D341Med (cell line): ENCODE measurements at regions not wholly inside any gene's neighbourhood (a gene's known extent, or its start where the extent isn't known, plus 50 kb on each side); places are given as distances from the start of the nearest gene placed in this dataset.
"Not testable (repeated sequence)": the region's sequence is repeated elsewhere in the genome, so short reads cannot be mapped to it uniquely, and the experiment has no call there.

ENCODE experiments used
- DNase-seq: peaks from one replicate; pipeline ENCODE4 v3.0.0; 2012; ENCODE audit warnings: low spot score

GRCh38 chr4:13678186-13678924 lies 50.8 kb upstream of the BOD1L1 start:
- DNase-seq, result no peak

- no peak for DNase-seq
Measured at GRCh38 chr4:13681570-13681969, 54.0 kb upstream of the BOD1L1 start.

- DNase-seq, result no peak
Measured at GRCh38 chr4:13694256-13694655, 66.7 kb upstream of the BOD1L1 start.

- DNase-seq, result no peak
Measured at GRCh38 chr4:13698296-13698695, 70.8 kb upstream of the BOD1L1 start.

- DNase-seq, result no peak
Measured at GRCh38 chr4:13700021-13700857, 72.7 kb upstream of the BOD1L1 start.

GRCh38 chr4:13700858-13701140 lies 73.3 kb upstream of the BOD1L1 start:
- DNase-seq, result not testable (repeated sequence)

- no peak for DNase-seq
Measured at GRCh38 chr4:13701937-13702446, 74.5 kb upstream of the BOD1L1 start.

- no peak for DNase-seq
Measured at GRCh38 chr4:13703096-13703495, 75.6 kb upstream of the BOD1L1 start.

GRCh38 chr4:13704035-13704434 lies 76.5 kb upstream of the BOD1L1 start:
- no peak for DNase-seq

- no peak for DNase-seq
Measured at GRCh38 chr4:13704761-13705160, 77.2 kb upstream of the BOD1L1 start.

GRCh38 chr4:13705521-13706041 lies 78.1 kb upstream of the BOD1L1 start:
- DNase-seq, result no peak

GRCh38 chr4:13706120-13706519 lies 78.6 kb upstream of the BOD1L1 start:
- no peak for DNase-seq

GRCh38 chr4:13706716-13707115 lies 79.2 kb upstream of the BOD1L1 start:
- no peak for DNase-seq

GRCh38 chr4:13710246-13710885 lies 82.8 kb upstream of the BOD1L1 start:
- DNase-seq, result no peak

- DNase-seq, result no peak
Measured at GRCh38 chr4:13711233-13711785, 83.8 kb upstream of the BOD1L1 start.

- DNase-seq, result no peak
Measured at GRCh38 chr4:13721894-13722293, 94.4 kb upstream of the BOD1L1 start.

- DNase-seq, result no peak
Measured at GRCh38 chr4:13722649-13723048, 95.1 kb upstream of the BOD1L1 start.

- no peak for DNase-seq
Measured at GRCh38 chr4:13728761-13729160, 101.2 kb upstream of the BOD1L1 start.

- no peak for DNase-seq
Measured at GRCh38 chr4:13731019-13731418, 103.5 kb upstream of the BOD1L1 start.

- DNase-seq, result no peak
Measured at GRCh38 chr4:13733817-13734216, 106.3 kb upstream of the BOD1L1 start.

- no peak for DNase-seq
Measured at GRCh38 chr4:13750594-13750993, 123.1 kb upstream of the BOD1L1 start.

- not testable (repeated sequence) for DNase-seq
Measured at GRCh38 chr4:13761581-13761980, 134.1 kb upstream of the BOD1L1 start.
